ENCODE measurements at regions not wholly inside any gene's neighbourhood (a gene's known extent, or its start where the extent isn't known, plus 50 kb on each side); places are given as distances from the start of the nearest gene placed in this dataset.

DNA sequence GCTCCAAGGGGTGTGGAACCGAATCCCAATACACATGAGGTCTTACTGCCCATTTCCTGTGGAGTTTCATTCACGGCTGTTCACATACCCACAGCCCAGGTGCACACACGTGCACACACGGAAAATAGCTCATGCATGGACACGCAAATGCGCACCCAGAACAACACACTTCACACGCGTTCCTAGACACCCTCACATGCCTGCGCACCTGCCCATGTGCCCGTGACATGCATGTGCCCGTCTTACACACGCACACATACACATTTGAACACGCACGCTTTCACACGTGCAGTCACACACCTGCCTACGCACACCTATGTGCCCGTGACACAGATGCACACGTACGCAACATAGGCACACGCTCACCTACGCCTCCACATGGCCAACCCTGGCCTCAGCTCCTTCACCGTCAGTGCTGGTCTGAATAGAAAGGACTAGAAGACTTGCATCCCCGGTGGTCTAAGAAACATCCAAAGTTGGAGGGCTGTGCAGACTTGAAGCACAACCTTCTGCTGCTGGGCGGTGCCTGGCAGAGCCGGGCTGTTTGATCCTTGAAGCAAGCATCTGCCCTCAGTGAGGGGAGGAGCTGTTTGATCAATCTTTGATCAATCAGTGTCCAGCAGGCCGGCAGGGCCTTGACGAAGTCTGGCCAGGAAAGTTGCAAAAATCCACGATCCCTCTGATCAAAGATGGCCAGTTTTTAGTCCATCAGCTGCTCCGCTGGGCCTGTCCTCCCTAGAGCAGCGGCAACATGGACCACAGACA lies 164.7 kb downstream of the OLFM1 start:
- Histone ChIP-seq H2AK5ac (ENCODE audit: low read depth, low read length) (no peak overlapping the region), H3K14ac (replicated peaks; ENCODE audit: low read depth, low read length) (no peak overlapping the region), H4K8ac (ENCODE audit: low read depth in 2 of 2, low read length in 2 of 2) (no peak overlapping the region), H3K4me1 (ENCODE audit: control insufficient read depth, insufficient read depth, low read length) (no peaks in the 10 kb centered on the region), H3K4me2 (ENCODE audit: low read depth, low read length) (no peak overlapping the region), H3K27me3 (ENCODE audit: control insufficient read depth, insufficient read depth, low read length) (no peaks in the 10 kb centered on the region), H3K27ac (ENCODE audit: insufficient read depth, low read length) (no peak overlapping the region), H2BK120ac (ENCODE audit: low read depth, low read length) (no peak overlapping the region), H2AK9ac (replicated peaks; ENCODE audit: low read depth, low read length, poor library complexity) (no peak overlapping the region), H2AFZ (replicated peaks; ENCODE audit: low read length, poor library complexity) (no peak overlapping the region), H4K20me1 (ENCODE audit: insufficient read depth, low read length) (no peaks in the 10 kb centered on the region), H3K9me3 (ENCODE audit: control insufficient read depth, insufficient read depth, low read length) (peaks cover 37% of the 10 kb centered on the region), H3K36me3 (ENCODE audit: control insufficient read depth, insufficient read depth, low read length) (no peaks in the 10 kb centered on the region), H3K79me1 (ENCODE audit: low read depth in 1 of 2, low read length in 2 of 2) (no peaks in the 10 kb centered on the region), H3K9me1 (ENCODE audit: insufficient read depth, low read length) (no peaks in the 10 kb centered on the region), H3K4ac (ENCODE audit: low read depth, low read length) (no peak overlapping the region), H3K23ac (ENCODE audit: low read depth, low read length) (no peak overlapping the region), H4K5ac (ENCODE audit: low read depth, low read length) (no peak overlapping the region), H3K18ac (ENCODE audit: low read depth, low read length) (no peak overlapping the region), H3K9ac (ENCODE audit: low read depth, low read length) (no peak overlapping the region), H2BK5ac (ENCODE audit: low read depth, low read length, poor library complexity, severe bottlenecking) (no peak overlapping the region), H4K91ac (ENCODE audit: insufficient read depth, low read depth, low read length) (no peak overlapping the region), H3K4me3 (ENCODE audit: insufficient read depth, low read depth, low read length) (no peak overlapping the region), H3K56ac (ENCODE audit: extremely low read depth, insufficient read depth, low read length) (no peak overlapping the region), H2BK20ac (ENCODE audit: low read depth, low read length) (no peak overlapping the region), H2BK15ac (ENCODE audit: low read depth, low read length) (no peak overlapping the region)
- no TSS peak for BruUV-seq (replicated peaks)
- dilution Hi-C loops (cut with HindIII; ENCODE audit: low sequenced_read_pairs, unreplicated experiment), result no loop called here
- ATAC-seq (ENCODE audit: low read depth), result no peak
- intact Hi-C loops (cut with micrococcal nuclease), result no loop called here
- ChIA-PET POLR2A (ENCODE audit: unreplicated experiment) (no interaction called here), CTCF (no interaction called here)
- DNase-seq, result no peak
- in situ Hi-C loops (cut with MboI; ENCODE audit: low sequenced_read_pairs), result no loop called here
- WGBS, 2 experiments (ENCODE audit: extremely low coverage in 2 of 2, insufficient read length in 1 of 2), result 80% methylated on average over 20 of the region's 30 CpGs; no CpG with 5 or more reads in 1 of the 2 experiments
- TF ChIP-seq, protein P1, sequence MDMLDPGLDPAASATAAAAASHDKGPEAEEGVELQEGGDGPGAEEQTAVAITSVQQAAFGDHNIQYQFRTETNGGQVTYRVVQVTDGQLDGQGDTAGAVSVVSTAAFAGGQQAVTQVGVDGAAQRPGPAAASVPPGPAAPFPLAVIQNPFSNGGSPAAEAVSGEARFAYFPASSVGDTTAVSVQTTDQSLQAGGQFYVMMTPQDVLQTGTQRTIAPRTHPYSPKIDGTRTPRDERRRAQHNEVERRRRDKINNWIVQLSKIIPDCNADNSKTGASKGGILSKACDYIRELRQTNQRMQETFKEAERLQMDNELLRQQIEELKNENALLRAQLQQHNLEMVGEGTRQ (IDR thresholded peaks at IDR 0.05; ENCODE audit: low read depth, low read length), result no peak
- TF ChIP-seq POLR2A (IDR thresholded peaks at IDR 0.05; ENCODE audit: low read depth, low read length) (no peak), MAZ (IDR thresholded peaks at IDR 0.05; ENCODE audit: borderline replicate concordance, low read depth, low read length) (no peak), MAFK (IDR thresholded peaks at IDR 0.05; ENCODE audit: low read depth, low read length) (no peak), MXI1 (IDR thresholded peaks at IDR 0.05; ENCODE audit: borderline replicate concordance, low read depth, low read length) (no peak), FOS (IDR thresholded peaks at IDR 0.05; ENCODE audit: low read depth, low read length) (no peak), NFE2L2 (IDR thresholded peaks at IDR 0.05; ENCODE audit: low read depth, low read length) (no peak), RFX5 (IDR thresholded peaks at IDR 0.05; ENCODE audit: low read depth, low read length) (no peak), RAD21 (IDR thresholded peaks at IDR 0.05; ENCODE audit: low read length) (no peak), RCOR1 (IDR thresholded peaks at IDR 0.05; ENCODE audit: insufficient replicate concordance, low read length) (no peak), SMC3 (IDR thresholded peaks at IDR 0.05; ENCODE audit: low read depth, low read length) (no peak)
- TF ChIP-seq, protein P2, sequence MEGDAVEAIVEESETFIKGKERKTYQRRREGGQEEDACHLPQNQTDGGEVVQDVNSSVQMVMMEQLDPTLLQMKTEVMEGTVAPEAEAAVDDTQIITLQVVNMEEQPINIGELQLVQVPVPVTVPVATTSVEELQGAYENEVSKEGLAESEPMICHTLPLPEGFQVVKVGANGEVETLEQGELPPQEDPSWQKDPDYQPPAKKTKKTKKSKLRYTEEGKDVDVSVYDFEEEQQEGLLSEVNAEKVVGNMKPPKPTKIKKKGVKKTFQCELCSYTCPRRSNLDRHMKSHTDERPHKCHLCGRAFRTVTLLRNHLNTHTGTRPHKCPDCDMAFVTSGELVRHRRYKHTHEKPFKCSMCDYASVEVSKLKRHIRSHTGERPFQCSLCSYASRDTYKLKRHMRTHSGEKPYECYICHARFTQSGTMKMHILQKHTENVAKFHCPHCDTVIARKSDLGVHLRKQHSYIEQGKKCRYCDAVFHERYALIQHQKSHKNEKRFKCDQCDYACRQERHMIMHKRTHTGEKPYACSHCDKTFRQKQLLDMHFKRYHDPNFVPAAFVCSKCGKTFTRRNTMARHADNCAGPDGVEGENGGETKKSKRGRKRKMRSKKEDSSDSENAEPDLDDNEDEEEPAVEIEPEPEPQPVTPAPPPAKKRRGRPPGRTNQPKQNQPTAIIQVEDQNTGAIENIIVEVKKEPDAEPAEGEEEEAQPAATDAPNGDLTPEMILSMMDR (conservative IDR thresholded peaks at IDR 0.05; ENCODE audit: low read depth, low read length), result no peak
- TF ChIP-seq, protein P3, sequence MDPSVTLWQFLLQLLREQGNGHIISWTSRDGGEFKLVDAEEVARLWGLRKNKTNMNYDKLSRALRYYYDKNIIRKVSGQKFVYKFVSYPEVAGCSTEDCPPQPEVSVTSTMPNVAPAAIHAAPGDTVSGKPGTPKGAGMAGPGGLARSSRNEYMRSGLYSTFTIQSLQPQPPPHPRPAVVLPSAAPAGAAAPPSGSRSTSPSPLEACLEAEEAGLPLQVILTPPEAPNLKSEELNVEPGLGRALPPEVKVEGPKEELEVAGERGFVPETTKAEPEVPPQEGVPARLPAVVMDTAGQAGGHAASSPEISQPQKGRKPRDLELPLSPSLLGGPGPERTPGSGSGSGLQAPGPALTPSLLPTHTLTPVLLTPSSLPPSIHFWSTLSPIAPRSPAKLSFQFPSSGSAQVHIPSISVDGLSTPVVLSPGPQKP (IDR thresholded peaks at IDR 0.05; ENCODE audit: borderline replicate concordance, low read depth, low read length), result no peak

All from IMR-90 (cell line).